ENCODE measurements at regions not wholly inside any gene's neighbourhood (a gene's known extent, or its start where the extent isn't known, plus 50 kb on each side); places are given as distances from the start of the nearest gene placed in this dataset.

- TF ChIP-seq NRF1 (IDR thresholded peaks at IDR 0.05; ENCODE audit: low read depth, low read length) (no peak), MAX (IDR thresholded peaks at IDR 0.05; ENCODE audit: low read depth) (no peak), CTCF (IDR thresholded peaks at IDR 0.05) (no peak), RAD21 (IDR thresholded peaks at IDR 0.05; ENCODE audit: low read length) (no peak), REST (IDR thresholded peaks at IDR 0.05; ENCODE audit: low read depth, low read length) (no peak), RXRA (IDR thresholded peaks at IDR 0.05; ENCODE audit: borderline replicate concordance, low read depth) (no peak), EP300 (IDR thresholded peaks at IDR 0.05; ENCODE audit: borderline replicate concordance in 1 of 2, low read depth in 1 of 2, low read length in 1 of 2) (no peak), USF2 (IDR thresholded peaks at IDR 0.05; ENCODE audit: borderline replicate concordance, low read depth, low read length) (no peak)
These were observed 65.8 kb upstream of the PAPPA start for GRCh38 chr9:116087751-116088194.

Measured in SK-N-SH (cell line).